NCI-H2029 treated with DMSO at 0.1 percent for 48 hours (cell line): ENCODE measurements at regions not wholly inside any gene's neighbourhood (a gene's known extent, or its start where the extent isn't known, plus 50 kb on each side); places are given as distances from the start of the nearest gene placed in this dataset.

Experiments
- DNase-seq: peaks from one replicate; lab custom pipeline; 2025; lab: John Stamatoyannopoulos, UW

- DNase-seq, result no peak
Measured at GRCh38 chr3:79874646-79875045, 106.8 kb upstream of the ROBO1 start.

DNA sequence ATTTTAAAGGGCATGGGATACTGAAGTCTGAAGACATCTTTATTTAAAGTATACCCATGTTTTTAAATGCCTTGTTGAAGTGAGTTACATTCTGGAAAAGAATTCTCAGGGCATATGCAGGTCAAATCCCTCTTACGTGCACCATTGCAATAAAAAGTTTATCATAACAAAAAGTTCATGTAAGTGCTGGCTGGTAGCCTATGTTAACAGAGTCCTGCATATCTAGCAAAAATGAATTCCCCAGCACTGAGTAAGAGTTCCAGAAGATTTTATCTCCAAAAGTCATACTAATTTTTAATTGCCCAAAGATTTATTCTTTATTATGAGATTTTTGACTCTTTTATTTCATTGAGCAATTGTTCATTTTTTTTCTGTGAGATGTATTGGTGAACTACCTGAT, 104.7 kb upstream of the ROBO1 start:
- DNase-seq, result no peak

GRCh38 chr3:79871656-79872055, 103.9 kb upstream of the ROBO1 start:
- DNase-seq, result no peak

DNA sequence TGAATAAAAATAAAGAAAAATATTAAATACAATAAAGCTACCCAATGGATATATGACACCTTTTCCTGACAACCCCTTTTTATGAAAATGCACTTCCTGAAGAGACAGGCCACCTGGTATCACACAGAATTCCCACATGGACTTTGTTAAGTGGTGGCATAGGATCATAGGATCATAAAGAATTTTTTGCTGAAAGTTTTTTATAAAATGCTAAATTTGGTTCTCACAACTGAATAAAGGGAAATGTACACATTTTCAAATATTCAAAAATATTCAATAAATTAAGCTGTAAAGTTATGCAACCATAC, 102.5 kb upstream of the ROBO1 start:
- DNase-seq, result no peak

- no peak for DNase-seq
Measured at GRCh38 chr3:79869461-79870312, 101.9 kb upstream of the ROBO1 start.

- DNase-seq, result no peak
Measured at GRCh38 chr3:79866162-79866561, 98.4 kb upstream of the ROBO1 start.

DNA sequence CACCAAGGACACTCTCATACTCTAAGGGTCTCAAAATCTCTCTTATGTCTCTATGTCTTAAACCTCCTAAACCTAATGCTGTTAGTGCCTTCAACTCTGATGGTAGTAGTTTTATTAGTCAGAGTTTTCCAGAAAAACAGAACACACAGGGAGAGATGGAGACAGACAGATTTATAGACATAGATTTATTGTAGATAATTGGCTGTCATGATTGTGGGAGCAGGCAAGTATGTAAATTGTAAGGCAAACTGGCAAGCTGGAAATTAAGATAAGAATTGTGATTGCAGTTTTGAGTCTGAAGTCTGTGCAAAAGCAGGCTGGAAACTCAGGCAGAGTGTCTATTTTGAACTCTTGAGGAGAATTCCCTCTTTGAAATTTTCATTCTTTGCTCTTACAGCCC, 96.3 kb upstream of the ROBO1 start:
- no peak for DNase-seq

DNA sequence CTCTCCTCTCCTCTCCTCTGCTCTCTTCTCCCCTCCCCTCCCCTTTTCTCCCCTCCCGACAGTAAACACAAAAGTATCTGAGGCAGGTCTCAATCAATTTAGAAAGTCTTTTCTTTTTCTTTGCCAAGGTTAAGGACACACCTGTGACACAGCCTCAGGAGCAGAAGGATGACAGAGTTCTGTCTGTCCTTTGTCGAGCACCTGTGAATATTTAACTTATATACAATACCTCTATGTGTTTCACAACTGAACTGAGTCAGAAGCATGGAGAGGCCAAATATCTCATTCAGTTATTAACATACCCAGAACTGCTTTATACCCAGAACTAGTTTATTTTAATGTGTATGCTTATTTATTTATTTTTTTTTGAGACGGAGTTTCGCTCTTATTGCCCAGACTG, 81.1 kb upstream of the ROBO1 start:
- DNase-seq, result no peak

- no peak for DNase-seq
Measured at GRCh38 chr3:79847928-79848327, 80.1 kb upstream of the ROBO1 start.

DNA sequence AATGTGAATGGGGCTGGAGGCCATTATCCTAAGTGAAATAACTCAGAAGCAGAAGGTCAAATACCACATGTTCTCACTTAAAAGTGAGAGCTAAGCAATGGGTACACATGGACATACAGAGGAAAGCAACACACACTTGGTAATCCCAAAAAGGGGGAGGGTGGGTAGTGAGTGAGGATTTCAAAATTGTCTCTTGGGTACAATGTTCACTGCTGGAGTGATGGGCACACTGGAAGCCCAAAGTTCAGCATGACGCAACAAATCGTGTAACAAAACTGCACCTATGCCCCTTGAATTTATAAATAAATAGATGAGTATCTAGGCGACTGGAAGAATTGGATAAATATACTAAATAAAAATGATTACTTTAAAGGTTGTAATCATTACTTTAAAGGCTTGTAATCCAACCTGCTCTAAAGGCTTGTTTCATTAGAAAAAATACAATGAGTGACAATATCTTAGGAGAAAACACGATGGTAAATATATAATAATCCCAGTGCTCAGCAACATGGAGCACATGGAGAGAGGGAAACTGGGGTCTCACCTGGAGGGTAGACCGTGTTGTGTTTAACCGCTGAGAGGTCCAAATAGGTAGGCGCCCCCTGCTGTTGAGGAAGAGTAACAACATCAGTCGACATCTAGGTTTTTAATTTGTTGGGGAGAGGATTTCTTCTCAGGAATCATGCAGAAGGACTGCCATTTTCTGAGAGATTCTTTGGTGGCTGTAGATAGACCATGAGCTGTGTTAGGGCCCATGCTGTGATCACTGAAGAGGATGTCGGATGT, 78.5 kb upstream of the ROBO1 start:
- no peak for DNase-seq

DNA sequence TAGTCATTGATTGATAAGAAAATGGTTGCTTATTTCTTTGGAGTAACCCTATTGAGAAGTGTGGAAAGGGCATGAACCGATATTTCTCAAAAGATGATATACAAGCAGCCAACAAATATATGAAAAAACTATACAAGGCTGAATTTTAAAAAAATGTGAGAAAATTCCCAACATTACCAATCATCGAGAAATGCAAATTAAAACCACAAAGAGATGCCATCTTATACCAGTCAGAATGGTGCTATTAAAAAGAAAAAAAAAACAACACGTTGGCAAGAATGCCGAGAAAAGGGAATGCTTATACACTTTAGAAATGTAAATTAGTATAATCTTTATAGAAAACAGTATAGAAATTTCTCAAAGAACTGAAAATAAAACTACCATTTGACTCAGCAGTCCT, 77.7 kb upstream of the ROBO1 start:
- DNase-seq, result no peak

- DNase-seq, result no peak
Measured at GRCh38 chr3:79844176-79844575, 76.4 kb upstream of the ROBO1 start.

DNA sequence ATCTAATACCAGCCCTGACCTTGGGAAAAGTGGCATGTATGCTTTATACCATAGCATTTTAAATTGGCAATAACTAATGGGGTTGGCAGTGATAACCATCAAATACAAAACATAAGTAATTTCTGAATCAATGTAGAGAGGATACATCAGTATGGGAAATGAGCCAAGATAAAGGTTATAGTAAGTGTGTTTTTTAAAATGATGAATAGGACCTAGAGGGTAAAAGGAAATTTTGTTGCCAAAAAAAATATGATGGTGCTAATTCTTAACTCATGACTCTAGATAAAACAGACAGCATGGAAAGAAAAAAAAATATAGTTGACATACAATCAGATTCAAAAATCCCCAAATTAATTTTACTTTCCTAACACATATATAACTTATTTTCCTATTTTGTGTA, 75.4 kb upstream of the ROBO1 start:
- DNase-seq, result no peak

DNA sequence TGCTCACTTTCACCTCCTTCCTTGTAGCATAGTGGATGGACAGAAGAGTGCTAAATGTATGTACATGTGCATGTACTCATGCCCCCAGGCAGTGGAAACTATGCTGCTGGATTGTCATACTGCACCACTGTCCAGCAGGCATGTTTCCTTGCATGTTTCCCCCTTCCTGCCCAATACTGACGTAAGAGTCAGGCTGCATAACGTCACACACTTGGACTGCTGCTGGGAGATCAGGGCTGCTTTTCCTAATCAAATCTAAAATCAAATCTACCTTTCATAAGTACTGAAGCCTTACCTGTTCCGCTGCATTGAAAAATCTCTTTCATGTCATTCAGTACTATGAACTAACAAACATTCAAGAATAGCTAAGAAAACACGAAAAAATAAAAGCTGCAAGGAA, 67.9 kb upstream of the ROBO1 start:
- DNase-seq, result no peak

- no peak for DNase-seq
Measured at GRCh38 chr3:79824166-79824565, 56.4 kb upstream of the ROBO1 start.

DNA sequence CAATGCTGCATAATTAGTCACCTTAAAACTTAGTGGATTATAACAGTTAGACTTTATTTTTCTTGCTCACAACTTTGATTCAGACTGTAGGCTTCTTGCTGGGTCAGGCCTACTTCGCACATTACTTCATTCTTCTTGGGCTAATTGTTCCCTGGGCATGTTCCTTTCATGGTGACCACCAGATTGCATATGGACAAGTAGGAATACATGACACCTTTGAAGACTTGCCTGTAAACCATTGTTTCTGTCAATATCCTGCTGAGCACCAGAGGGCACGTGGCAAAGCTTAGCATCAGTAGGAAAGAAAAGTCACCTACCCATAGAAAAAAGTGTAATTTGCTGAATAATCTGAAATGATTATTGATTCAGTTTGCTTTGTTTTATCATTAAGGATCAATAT, 54.3 kb upstream of the ROBO1 start:
- DNase-seq, result no peak

GRCh38 chr3:79820089-79820488, 52.3 kb upstream of the ROBO1 start:
- no peak for DNase-seq

GRCh38 chr3:79818015-79818414, 50.2 kb upstream of the ROBO1 start:
- no peak for DNase-seq
